Breast epithelium (tissue), 4 donors: ENCODE measurements at regions not wholly inside any gene's neighbourhood (a gene's known extent, or its start where the extent isn't known, plus 50 kb on each side); places are given as distances from the start of the nearest gene placed in this dataset.
A peak's percentile ranks its signal among the peaks of the same experiment; 100 is the strongest.

ENCODE experiments used
- DNase-seq, 2 donors: peaks; one replicate each; pipeline ENCODE4 v3.0.0-alpha.2; 2019; ENCODE audit warnings: low spot score in 2 of 2
- H3K27ac ChIP-seq, 2 donors: fragments of 200-600 bp; sonication (generic) in 1 of 2; one replicate each; pipeline ENCODE4 v1.5.1; 2016 to 2019; ENCODE audit warnings: mild to moderate bottlenecking in 1 of 2
- H3K27me3 ChIP-seq, 2 donors: fragments of 200-600 bp; sonication (generic) in 1 of 2; one replicate each; pipeline versions ENCODE4 v1.5.1 to v1.6.0; 2017 to 2019; ENCODE audit warnings: control low read depth in 1 of 2, mild to moderate bottlenecking in 1 of 2
- H3K36me3 ChIP-seq: fragments of 200-600 bp; one replicate; pipeline ENCODE4 v1.5.1; 2019
- H3K4me1 ChIP-seq, 2 donors: fragments of 200-600 bp; sonication (generic); one replicate each; pipeline ENCODE4 v1.5.1; 2016 to 2019; ENCODE audit warnings: control low read depth in 1 of 2
- H3K4me3 ChIP-seq, 3 donors: fragments of 200-600 bp; sonication (generic); 1 replicate in 2 of 3; 2 replicates in 1 of 3; pipeline ENCODE4 v1.5.1; 2016 to 2019; ENCODE audit warnings: mild to moderate bottlenecking in 3 of 3, moderate library complexity in 2 of 3
- H3K9me3 ChIP-seq, 2 donors: fragments of 200-600 bp; sonication (generic) in 1 of 2; one replicate each; pipeline ENCODE4 v1.5.1; 2016 to 2019; ENCODE audit warnings: control low read depth in 1 of 2
- CTCF ChIP-seq, 3 donors: fragments of 450-650 bp; IDR thresholded peaks; one replicate each; pipeline ENCODE4 v1.5.1; 2016 to 2017; ENCODE audit warnings: antibody characterized with exemption in 3 of 3, mild to moderate bottlenecking in 3 of 3, moderate library complexity in 3 of 3
- POLR2A ChIP-seq: fragments of 450-650 bp; IDR thresholded peaks from one replicate; pipeline ENCODE4 v1.6.1; 2016; ENCODE audit warnings: antibody characterized with exemption, mild to moderate bottlenecking, moderate library complexity
- POLR2AphosphoS5 ChIP-seq, 3 donors: sonication (generic); formaldehyde crosslinking; IDR thresholded peaks; one replicate each; pipeline ENCODE4 v1.6.1; 2017; ENCODE audit warnings: antibody characterized with exemption in 3 of 3
- intact Hi-C: fragments of 100-400 bp; cut with DNase I; formaldehyde crosslinking; loops from one replicate; pipeline ENCODE4 v1.15.1; 2023; ENCODE audit warnings: low total_unique reads

DNA sequence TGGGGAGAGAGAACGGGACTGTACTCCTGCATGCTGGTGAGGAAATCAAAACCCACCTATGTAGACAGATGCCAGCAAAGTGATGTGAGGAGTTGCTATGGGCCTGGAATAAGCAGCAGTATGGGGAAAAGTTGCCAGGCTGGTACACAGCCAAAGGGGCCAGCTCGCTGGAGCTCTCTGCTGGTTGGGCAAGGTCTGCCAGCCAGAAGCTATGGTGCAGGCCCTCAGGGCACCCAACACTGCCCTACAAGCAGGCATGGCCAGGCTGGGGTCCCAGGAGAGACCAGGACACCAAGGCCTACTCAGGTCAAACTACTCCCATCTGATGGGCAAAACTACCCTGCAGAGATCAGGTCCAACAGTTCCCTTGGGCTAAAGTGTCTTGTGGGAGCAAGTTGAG lies 916.6 kb downstream of the IPMK start:
- intact Hi-C loops, result no loop called here
- TF ChIP-seq POLR2AphosphoS5 (IDR thresholded peaks at IDR 0.05) (no peak), CTCF (IDR thresholded peaks at IDR 0.05) (no peak), POLR2A (no peak)
- Histone ChIP-seq H3K27me3 (no peaks in the 10 kb centered on the region), H3K36me3 (no peaks in the 10 kb centered on the region), H3K4me1 (no peaks in the 10 kb centered on the region), H3K4me3 (no peak overlapping the region), H3K9me3 (no peaks in the 10 kb centered on the region), H3K27ac (no peak overlapping the region)
- no peak for DNase-seq

GRCh38 chr10:57341294-57341693 lies 926.4 kb downstream of the IPMK start:
- Histone ChIP-seq H3K9me3 (peaks cover 17 to 29% of the 10 kb centered on the region in 2 donors), H3K36me3 (no peaks in the 10 kb centered on the region), H3K4me3 (no peak overlapping the region), H3K4me1 (no peaks in the 10 kb centered on the region), H3K27ac (no peak overlapping the region), H3K27me3 (no peaks in the 10 kb centered on the region)
- TF ChIP-seq CTCF (IDR thresholded peaks at IDR 0.05) (no peak), POLR2A (no peak), POLR2AphosphoS5 (IDR thresholded peaks at IDR 0.05) (no peak)
- intact Hi-C loops, result no loop called here
- DNase-seq, result no peak

GRCh38 chr10:57338823-57339558 lies 928.7 kb downstream of the IPMK start:
- Histone ChIP-seq H3K4me3 (no peak overlapping the region), H3K9me3 (peaks cover 13 to 21% of the 10 kb centered on the region in 2 donors), H3K4me1 (no peaks in the 10 kb centered on the region), H3K36me3 (no peaks in the 10 kb centered on the region), H3K27ac (no peak overlapping the region), H3K27me3 (no peaks in the 10 kb centered on the region)
- no peak for DNase-seq
- intact Hi-C loops, result no loop called here
- TF ChIP-seq CTCF (IDR thresholded peaks at IDR 0.05) (peak; percentile 28 to 43 (median 41)), POLR2AphosphoS5 (IDR thresholded peaks at IDR 0.05) (no peak)

DNA sequence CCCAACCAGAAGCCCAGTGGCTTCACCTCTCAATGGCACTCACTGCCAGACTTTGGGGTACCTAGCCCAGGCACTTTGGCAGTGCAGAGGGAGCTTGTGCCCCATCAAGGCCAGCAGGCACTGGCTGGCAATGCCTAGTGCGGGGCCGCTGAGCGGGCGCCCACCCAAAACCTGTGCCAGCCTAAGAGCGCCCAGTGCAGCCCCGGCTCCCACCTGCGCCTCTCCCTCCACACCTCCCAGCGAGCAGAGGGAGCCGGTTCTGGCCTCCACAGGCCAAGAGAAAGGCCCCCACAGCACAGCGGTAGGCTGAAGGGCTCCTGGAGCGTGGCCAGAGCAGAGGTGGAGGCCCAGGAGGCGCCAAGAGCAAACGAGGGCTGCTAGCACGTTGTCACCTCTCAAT lies 930.8 kb downstream of the IPMK start:
- no peak for TF ChIP-seq CTCF (IDR thresholded peaks at IDR 0.05)
- TF ChIP-seq POLR2AphosphoS5 (IDR thresholded peaks at IDR 0.05), result no peak
- no peak for TF ChIP-seq POLR2A
- Histone ChIP-seq H3K27me3 (no peaks in the 10 kb centered on the region), H3K9me3 (no peaks in the 10 kb centered on the region), H3K27ac (no peak overlapping the region), H3K36me3 (no peaks in the 10 kb centered on the region), H3K4me1 (no peaks in the 10 kb centered on the region), H3K4me3 (no peak overlapping the region)
- no peak for DNase-seq
- intact Hi-C loops, result no loop called here

DNA sequence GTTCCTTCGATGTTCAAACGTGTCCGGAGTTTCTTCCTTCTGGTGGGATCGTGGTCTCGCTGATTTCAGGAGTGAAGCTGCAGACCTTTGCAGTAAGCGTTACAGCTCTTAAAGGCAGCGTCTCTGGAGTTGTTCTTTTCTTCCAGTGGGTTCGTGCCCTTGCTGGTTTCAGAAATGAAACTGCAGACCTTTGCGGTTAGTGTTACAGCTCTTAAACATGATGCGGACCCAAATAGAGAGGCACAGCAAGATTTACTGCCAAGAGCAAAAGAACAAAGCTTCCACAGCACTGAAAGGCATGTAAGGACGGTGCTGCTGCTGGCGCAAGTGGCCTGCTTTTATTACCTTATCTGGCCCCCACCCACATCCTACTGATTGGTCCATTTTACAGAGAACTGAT lies 931.4 kb downstream of the IPMK start:
- intact Hi-C loops, result no loop called here
- no peak overlapping the region for H3K4me3 ChIP-seq
- H3K36me3 ChIP-seq, result no peaks in the 10 kb centered on the region
- TF ChIP-seq POLR2A (no peak), POLR2AphosphoS5 (IDR thresholded peaks at IDR 0.05) (no peak), CTCF (IDR thresholded peaks at IDR 0.05) (no peak)
- no peaks in the 10 kb centered on the region for H3K9me3 ChIP-seq
- H3K27me3 ChIP-seq, result no peaks in the 10 kb centered on the region
- H3K27ac ChIP-seq, result no peak overlapping the region
- no peak for DNase-seq
- H3K4me1 ChIP-seq, result no peaks in the 10 kb centered on the region
